ENCODE measurements at regions not wholly inside any gene's neighbourhood (a gene's known extent, or its start where the extent isn't known, plus 50 kb on each side); places are given as distances from the start of the nearest gene placed in this dataset.

DNA sequence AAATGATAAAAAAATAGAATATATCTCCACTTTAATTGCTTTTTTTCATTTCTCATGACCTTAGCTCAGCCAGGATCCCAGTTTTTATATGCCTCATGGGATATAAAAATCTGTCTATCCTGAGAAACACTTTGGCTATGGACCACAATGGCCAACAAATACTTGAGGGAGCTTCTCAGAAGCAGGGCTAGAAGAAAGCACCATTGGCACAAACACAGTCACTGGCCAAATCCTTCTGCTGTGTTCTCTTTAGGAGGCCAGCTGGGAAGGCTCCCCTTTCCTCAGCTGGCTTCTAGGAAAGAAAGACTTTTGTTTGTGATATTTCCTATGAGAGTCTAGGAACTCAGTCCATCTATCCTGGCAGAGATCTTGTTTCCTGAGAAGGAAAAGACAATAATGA lies 856.2 kb upstream of the GHITM start:
- TF ChIP-seq, protein P1, sequence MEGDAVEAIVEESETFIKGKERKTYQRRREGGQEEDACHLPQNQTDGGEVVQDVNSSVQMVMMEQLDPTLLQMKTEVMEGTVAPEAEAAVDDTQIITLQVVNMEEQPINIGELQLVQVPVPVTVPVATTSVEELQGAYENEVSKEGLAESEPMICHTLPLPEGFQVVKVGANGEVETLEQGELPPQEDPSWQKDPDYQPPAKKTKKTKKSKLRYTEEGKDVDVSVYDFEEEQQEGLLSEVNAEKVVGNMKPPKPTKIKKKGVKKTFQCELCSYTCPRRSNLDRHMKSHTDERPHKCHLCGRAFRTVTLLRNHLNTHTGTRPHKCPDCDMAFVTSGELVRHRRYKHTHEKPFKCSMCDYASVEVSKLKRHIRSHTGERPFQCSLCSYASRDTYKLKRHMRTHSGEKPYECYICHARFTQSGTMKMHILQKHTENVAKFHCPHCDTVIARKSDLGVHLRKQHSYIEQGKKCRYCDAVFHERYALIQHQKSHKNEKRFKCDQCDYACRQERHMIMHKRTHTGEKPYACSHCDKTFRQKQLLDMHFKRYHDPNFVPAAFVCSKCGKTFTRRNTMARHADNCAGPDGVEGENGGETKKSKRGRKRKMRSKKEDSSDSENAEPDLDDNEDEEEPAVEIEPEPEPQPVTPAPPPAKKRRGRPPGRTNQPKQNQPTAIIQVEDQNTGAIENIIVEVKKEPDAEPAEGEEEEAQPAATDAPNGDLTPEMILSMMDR (IDR thresholded peaks at IDR 0.05): no peak
- no peak for TF ChIP-seq POLR2A (IDR thresholded peaks at IDR 0.05)
